Activated naive CD4-positive, alpha-beta T cell treated with anti-CD3 and anti-CD28 coated beads for 36 hours (primary cell): ENCODE measurements at regions not wholly inside any gene's neighbourhood (a gene's known extent, or its start where the extent isn't known, plus 50 kb on each side); places are given as distances from the start of the nearest gene placed in this dataset.
"Not testable (repeated sequence)": the region's sequence is repeated elsewhere in the genome, so short reads cannot be mapped to it uniquely, and the experiment has no call there.

ENCODE experiments used
- CTCF ChIA-PET: fragments of 350-600 bp; sonication (Branson Sonifier 250); formaldehyde crosslinking; loops from one replicate; lab custom pipeline; 2021; ENCODE audit warnings: antibody characterized with exemption; lab: Charles Lee
- DNase-seq: peaks from one replicate; pipeline ENCODE4 v3.0.0-alpha.2; 2020
- H3K27ac Mint-ChIP-seq: one replicate; pipeline ENCODE4 v1.8.0; 2021; ENCODE audit warnings: mild to moderate bottlenecking, mixed read lengths
- H3K27me3 Mint-ChIP-seq: one replicate; pipeline ENCODE4 v1.8.0; 2021; ENCODE audit warnings: low read depth, mixed read lengths
- H3K36me3 Mint-ChIP-seq: one replicate; pipeline ENCODE4 v1.8.0; 2021; ENCODE audit warnings: low read depth, mixed read lengths
- H3K4me1 Mint-ChIP-seq: one replicate; pipeline ENCODE4 v1.8.0; 2021; ENCODE audit warnings: low read depth, mixed read lengths
- H3K4me3 Mint-ChIP-seq: one replicate; pipeline ENCODE4 v1.8.0; 2021; ENCODE audit warnings: mild to moderate bottlenecking, moderate library complexity, mixed read lengths
- H3K9me3 Mint-ChIP-seq: one replicate; pipeline ENCODE4 v1.8.0; 2021; ENCODE audit warnings: mixed read lengths
- intact Hi-C: fragments of 100-400 bp; cut with micrococcal nuclease; formaldehyde crosslinking; loops from one replicate; pipeline ENCODE4 v1.15.1; 2023

- Mint-ChIP-seq H3K27ac (no peak overlapping the region), H3K4me3 (no peak overlapping the region), H3K36me3 (no peaks in the 10 kb centered on the region), H3K9me3 (no peaks in the 10 kb centered on the region), H3K4me1 (no peaks in the 10 kb centered on the region), H3K27me3 (no peaks in the 10 kb centered on the region)
- intact Hi-C loops, result no loop called here
- no peak for DNase-seq
- CTCF ChIA-PET, result no interaction called here
These were observed 103.4 kb upstream of the FRMD1 start for GRCh38 chr6:168182366-168182765.

- CTCF ChIA-PET, result no interaction called here
- Mint-ChIP-seq H3K27me3 (no peaks in the 10 kb centered on the region), H3K9me3 (no peaks in the 10 kb centered on the region), H3K4me1 (no peaks in the 10 kb centered on the region), H3K27ac (no peak overlapping the region), H3K4me3 (no peak overlapping the region), H3K36me3 (no peaks in the 10 kb centered on the region)
- intact Hi-C loops, result no loop called here
- no peak for DNase-seq
These were observed 102.9 kb upstream of the FRMD1 start for GRCh38 chr6:168181876-168182275.

GRCh38 chr6:168181316-168181715, 102.3 kb upstream of the FRMD1 start:
- Mint-ChIP-seq H3K9me3 (no peaks in the 10 kb centered on the region), H3K27me3 (no peaks in the 10 kb centered on the region), H3K4me3 (no peak overlapping the region), H3K27ac (no peak overlapping the region), H3K4me1 (no peaks in the 10 kb centered on the region), H3K36me3 (no peaks in the 10 kb centered on the region)
- DNase-seq, result no peak
- intact Hi-C loops, result no loop called here
- CTCF ChIA-PET, result no interaction called here

DNA sequence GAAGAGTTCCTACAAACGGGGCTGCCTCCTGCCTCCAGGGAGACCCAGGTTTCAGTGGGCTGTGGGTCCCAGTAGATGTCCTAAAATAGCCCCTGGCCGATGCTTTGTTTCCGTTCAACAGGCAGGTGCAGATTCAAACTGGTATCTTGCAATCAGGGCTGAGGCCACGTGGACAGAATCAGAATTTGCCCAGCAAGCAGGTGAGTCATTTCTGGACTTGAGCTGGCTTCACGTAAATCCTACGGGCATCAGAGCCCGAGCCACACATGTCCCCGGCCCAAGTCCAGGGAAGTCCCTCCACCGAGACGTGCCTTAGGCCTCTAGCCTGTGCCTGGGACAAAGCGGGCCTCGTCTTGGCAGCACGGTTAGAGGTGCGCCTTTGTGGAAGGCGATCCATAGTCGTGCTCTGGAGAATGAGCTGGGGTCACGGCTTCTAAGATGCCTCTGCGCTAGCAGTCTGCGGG, 101.6 kb upstream of the FRMD1 start:
- Mint-ChIP-seq H3K4me3 (no peak overlapping the region), H3K27ac (no peak overlapping the region), H3K27me3 (peaks cover 3% of the 10 kb centered on the region), H3K4me1 (no peaks in the 10 kb centered on the region), H3K9me3 (no peaks in the 10 kb centered on the region), H3K36me3 (no peaks in the 10 kb centered on the region)
- CTCF ChIA-PET, result no interaction called here
- DNase-seq, result no peak
- intact Hi-C loops, result no loop called here

- no peaks in the 10 kb centered on the region for H3K9me3 Mint-ChIP-seq
- H3K27ac Mint-ChIP-seq, result no peak overlapping the region
- H3K36me3 Mint-ChIP-seq, result no peaks in the 10 kb centered on the region
- no peaks in the 10 kb centered on the region for H3K4me1 Mint-ChIP-seq
- H3K4me3 Mint-ChIP-seq, result no peak overlapping the region
- no peak for DNase-seq
- intact Hi-C loops, result no loop called here
- peaks cover 7% of the 10 kb centered on the region for H3K27me3 Mint-ChIP-seq
- CTCF ChIA-PET, result no interaction called here
These were observed 100.8 kb upstream of the FRMD1 start for GRCh38 chr6:168179702-168180382.

GRCh38 chr6:168179133-168179532, 100.1 kb upstream of the FRMD1 start:
- intact Hi-C loops, result no loop called here
- H3K36me3 Mint-ChIP-seq, result no peaks in the 10 kb centered on the region

GRCh38 chr6:168177103-168177891, 98.3 kb upstream of the FRMD1 start:
- Mint-ChIP-seq H3K4me1 (no peaks in the 10 kb centered on the region), H3K36me3 (no peaks in the 10 kb centered on the region), H3K9me3 (no peaks in the 10 kb centered on the region), H3K4me3 (no peak overlapping the region), H3K27me3 (peaks cover 12% of the 10 kb centered on the region), H3K27ac (no peak overlapping the region)
- intact Hi-C loops, result no loop called here
- DNase-seq, result no peak
- CTCF ChIA-PET, result no interaction called here

More at GRCh38 chr6:168179133-168179532, 100.1 kb upstream of the FRMD1 start:
- H3K27ac Mint-ChIP-seq, result no peak overlapping the region
- no peak overlapping the region for H3K4me3 Mint-ChIP-seq
- peaks cover 11% of the 10 kb centered on the region for H3K27me3 Mint-ChIP-seq
- H3K4me1 Mint-ChIP-seq, result no peaks in the 10 kb centered on the region
- DNase-seq, result no peak
- no peaks in the 10 kb centered on the region for H3K9me3 Mint-ChIP-seq
- CTCF ChIA-PET, result no interaction called here

DNA sequence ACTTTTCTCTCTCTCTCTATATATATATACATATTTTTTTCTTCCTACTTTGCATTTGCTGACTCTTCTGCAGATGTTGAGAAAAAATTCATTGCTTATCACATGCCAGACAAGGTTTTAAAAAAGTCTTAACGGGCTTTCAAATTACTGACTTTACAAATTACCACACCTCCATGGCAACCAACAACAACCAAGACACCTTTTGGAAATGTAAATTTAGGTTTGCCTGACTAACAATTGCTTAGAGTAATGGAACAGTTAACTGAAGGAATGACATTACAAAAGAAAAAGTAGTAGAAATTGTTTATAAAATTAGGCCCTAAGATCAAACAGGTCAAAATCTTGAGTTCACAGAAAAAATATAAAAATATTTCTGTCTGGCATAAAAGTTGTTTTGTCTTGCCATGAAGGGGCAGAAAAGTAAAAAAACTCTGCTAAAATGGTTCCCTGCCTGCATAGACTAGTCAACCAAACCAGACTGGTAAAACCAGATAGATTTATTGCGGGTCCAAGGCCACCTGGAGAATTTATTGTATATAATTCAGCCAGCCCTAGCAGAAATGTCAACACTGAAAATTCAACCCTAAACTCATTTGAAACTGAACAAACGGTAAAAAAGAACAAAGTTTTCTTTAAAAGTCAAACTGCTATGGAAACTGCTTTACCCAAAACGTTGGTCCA, 92.8 kb upstream of the FRMD1 start:
- H3K27me3 Mint-ChIP-seq, result peaks cover 12% of the 10 kb centered on the region
- peaks cover 11% of the 10 kb centered on the region for H3K9me3 Mint-ChIP-seq
- CTCF ChIA-PET, result no interaction called here
- intact Hi-C loops, result no loop called here
- H3K36me3 Mint-ChIP-seq, result no peaks in the 10 kb centered on the region
- peaks cover 2% of the 10 kb centered on the region for H3K4me1 Mint-ChIP-seq
- no peak for DNase-seq
- no peak overlapping the region for H3K27ac Mint-ChIP-seq
- no peak overlapping the region for H3K4me3 Mint-ChIP-seq

GRCh38 chr6:168170841-168171601, 92.0 kb upstream of the FRMD1 start:
- H3K27me3 Mint-ChIP-seq, result peaks cover 14% of the 10 kb centered on the region
- H3K4me1 Mint-ChIP-seq, result peaks cover 2% of the 10 kb centered on the region
- no peak for DNase-seq
- no peaks in the 10 kb centered on the region for H3K36me3 Mint-ChIP-seq
- H3K27ac Mint-ChIP-seq, result no peak overlapping the region
- peaks cover 11% of the 10 kb centered on the region for H3K9me3 Mint-ChIP-seq
- no peak overlapping the region for H3K4me3 Mint-ChIP-seq
- intact Hi-C loops, result no loop called here
- CTCF ChIA-PET, result no interaction called here

GRCh38 chr6:168169624-168170023, 90.6 kb upstream of the FRMD1 start:
- CTCF ChIA-PET, result no interaction called here
- peaks cover 11% of the 10 kb centered on the region for H3K9me3 Mint-ChIP-seq

DNA sequence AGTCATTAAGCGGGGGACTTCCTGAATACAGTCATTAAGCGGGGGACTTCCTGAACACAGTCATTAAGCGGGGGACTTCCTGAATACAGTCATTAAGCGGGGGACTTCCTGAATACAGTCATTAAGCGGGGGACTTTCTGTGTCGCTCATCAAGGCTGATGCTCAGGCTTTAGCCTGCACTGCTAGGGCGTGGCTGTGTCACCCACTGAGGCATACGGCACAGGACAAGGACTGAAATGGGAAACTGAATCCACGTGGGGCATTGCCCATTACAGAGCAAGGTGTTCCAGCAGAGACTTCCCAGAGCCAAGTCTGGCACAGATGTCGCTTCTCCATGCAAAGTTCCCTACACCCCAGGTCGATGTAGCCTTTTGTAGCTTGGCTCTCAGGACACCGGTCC, 89.9 kb upstream of the FRMD1 start:
- H3K9me3 Mint-ChIP-seq, result peaks cover 11% of the 10 kb centered on the region
- H3K4me1 Mint-ChIP-seq, H3K27me3 Mint-ChIP-seq, H3K27ac Mint-ChIP-seq, H3K36me3 Mint-ChIP-seq, DNase-seq, intact Hi-C loops, H3K4me3 Mint-ChIP-seq: not testable (repeated sequence)
- CTCF ChIA-PET, result interaction anchor here (0.6 kb wide), 1 partner anchor 33 kb away, joined by 3 read pairs; no protein-coding TSS in a partner anchor

More at GRCh38 chr6:168169624-168170023, 90.6 kb upstream of the FRMD1 start:
- Mint-ChIP-seq H3K36me3 (no peaks in the 10 kb centered on the region), H3K4me1 (peaks cover 2% of the 10 kb centered on the region), H3K27me3 (peaks cover 10% of the 10 kb centered on the region), H3K27ac (no peak overlapping the region), H3K4me3 (no peak overlapping the region)
- intact Hi-C loops, result no loop called here
- DNase-seq, result no peak

DNA sequence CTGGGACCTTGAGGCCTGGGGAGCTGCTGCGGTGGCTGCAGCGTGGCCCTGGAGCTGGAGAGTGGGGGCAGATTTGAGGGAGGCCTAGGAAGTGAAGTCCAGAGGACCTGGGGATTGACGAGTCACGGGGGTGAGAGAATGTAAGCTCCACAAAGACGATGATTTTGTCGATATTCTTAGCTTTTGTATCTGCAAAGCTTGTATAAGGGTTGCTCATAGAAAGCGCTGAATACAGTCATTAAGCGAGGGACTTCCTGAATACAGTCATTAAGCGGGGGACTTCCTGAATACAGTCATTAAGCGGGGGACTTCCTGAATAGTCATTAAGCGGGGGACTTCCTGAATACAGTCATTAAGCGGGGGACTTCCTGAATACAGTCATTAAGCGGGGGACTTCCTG, 89.3 kb upstream of the FRMD1 start:
- DNase-seq, H3K36me3 Mint-ChIP-seq, intact Hi-C loops, H3K27me3 Mint-ChIP-seq, H3K4me3 Mint-ChIP-seq, H3K4me1 Mint-ChIP-seq, H3K27ac Mint-ChIP-seq: not testable (repeated sequence)
- H3K9me3 Mint-ChIP-seq, result peaks cover 11% of the 10 kb centered on the region
- CTCF ChIA-PET, result interaction anchor here (0.6 kb wide), 1 partner anchor 32 kb away, joined by 3 read pairs; no protein-coding TSS in a partner anchor
